ENCODE measurements at regions not wholly inside any gene's neighbourhood (a gene's known extent, or its start where the extent isn't known, plus 50 kb on each side); places are given as distances from the start of the nearest gene placed in this dataset.
"Not testable (repeated sequence)": the region's sequence is repeated elsewhere in the genome, so short reads cannot be mapped to it uniquely, and the experiment has no call there.

DNA sequence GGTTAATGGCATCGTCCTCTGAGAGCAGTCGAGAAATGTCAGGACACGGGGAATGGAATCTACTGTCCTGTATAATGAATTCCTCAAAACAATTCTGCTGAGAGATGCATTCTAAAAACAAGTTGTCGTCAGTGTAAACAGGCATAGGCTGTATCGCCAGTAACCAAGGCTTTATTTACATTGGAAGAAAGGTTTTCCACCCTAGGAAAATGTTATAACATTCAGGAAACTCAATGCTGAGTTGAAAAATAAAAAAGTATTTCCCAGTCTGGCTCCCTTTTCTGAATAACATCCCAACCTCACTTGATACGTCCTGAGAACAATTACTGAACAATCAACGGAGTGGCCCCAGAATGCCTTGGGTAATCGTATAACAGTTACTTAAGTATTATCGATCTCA is 79.6 kb upstream of the UCN3 start:
- intact Hi-C loops (cut with DNase I) = loop anchor here (5.0 kb wide), 1 partner anchor 438 kb away; no protein-coding TSS in a partner anchor
- no peak for TF ChIP-seq POLR2A (IDR thresholded peaks at IDR 0.05)
- no peak for TF ChIP-seq CTCF (IDR thresholded peaks at IDR 0.05)
- H3K27ac ChIP-seq = no peak overlapping the region
- H3K36me3 ChIP-seq (replicated peaks in 1 of 2; ENCODE audit: insufficient read depth in 1 of 2, low read depth in 2 of 2) = no peaks in the 10 kb centered on the region
- no peak for DNase-seq
- H3K9me3 ChIP-seq = no peaks in the 10 kb centered on the region
- H3K4me3 ChIP-seq = no peak overlapping the region
- 49 to 52% methylated on average over 9 of the region's 9 CpGs for WGBS, 2 donors
- H3K27me3 ChIP-seq = no peaks in the 10 kb centered on the region
- ATAC-seq = no peak
- H3K4me1 ChIP-seq = no peaks in the 10 kb centered on the region

DNA sequence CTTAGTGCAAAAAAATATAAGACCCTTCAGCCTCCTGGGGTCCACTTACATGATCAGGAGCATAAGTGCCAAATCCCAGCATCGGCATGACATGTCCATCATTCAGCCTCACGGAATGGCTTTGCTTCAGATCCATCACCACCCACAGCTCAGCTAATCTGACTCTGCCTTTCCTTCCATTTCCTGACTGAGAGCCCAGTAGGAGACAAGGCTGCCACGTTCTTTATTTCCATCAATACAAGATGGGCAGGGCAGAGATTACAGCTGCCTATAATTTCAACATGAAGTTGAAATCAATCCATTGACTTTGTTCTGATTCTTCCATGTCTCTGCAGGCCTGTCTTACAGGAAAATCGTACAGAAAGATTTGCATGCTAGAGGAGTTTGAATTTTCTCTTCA is 76.4 kb upstream of the UCN3 start:
- ATAC-seq = no peak
- H3K4me1 ChIP-seq = no peaks in the 10 kb centered on the region
- no peaks in the 10 kb centered on the region for H3K27me3 ChIP-seq
- H3K9me3 ChIP-seq = no peaks in the 10 kb centered on the region
- no peaks in the 10 kb centered on the region for H3K36me3 ChIP-seq (replicated peaks in 1 of 2; ENCODE audit: insufficient read depth in 1 of 2, low read depth in 2 of 2)
- no peak for DNase-seq
- intact Hi-C loops (cut with DNase I) = loop anchor here (5.0 kb wide), 1 partner anchor 441 kb away; no protein-coding TSS in a partner anchor
- no peak overlapping the region for H3K4me3 ChIP-seq
- no peak for TF ChIP-seq POLR2A (IDR thresholded peaks at IDR 0.05)
- no peak for TF ChIP-seq CTCF (IDR thresholded peaks at IDR 0.05)
- H3K27ac ChIP-seq = no peak overlapping the region
- WGBS, 2 donors = 83 to 86% methylated on average over 4 of the region's 4 CpGs

DNA sequence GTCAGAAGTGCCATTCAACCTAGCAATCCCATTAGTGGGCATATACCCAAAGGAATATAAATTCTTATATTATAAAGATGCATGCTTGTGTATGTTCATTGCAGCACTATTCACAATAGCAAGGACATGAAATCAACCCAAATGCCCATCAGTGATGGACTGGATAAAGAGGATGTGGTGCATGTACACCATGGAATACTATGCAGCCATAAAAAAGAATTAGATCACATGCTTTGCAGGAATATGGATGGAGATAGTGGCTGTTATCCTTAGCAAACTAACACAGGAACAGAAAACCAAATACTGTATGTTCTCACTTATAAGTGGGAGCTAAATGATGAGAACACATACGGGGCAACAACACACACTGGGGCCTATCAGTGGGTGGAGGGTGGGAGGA is 75.5 kb upstream of the UCN3 start:
- not testable (repeated sequence) for H3K36me3 ChIP-seq (replicated peaks in 1 of 2; ENCODE audit: insufficient read depth in 1 of 2, low read depth in 2 of 2); H3K9me3 ChIP-seq; H3K27me3 ChIP-seq; H3K27ac ChIP-seq; DNase-seq; H3K4me3 ChIP-seq; H3K4me1 ChIP-seq; ATAC-seq
- intact Hi-C loops (cut with DNase I) = loop anchor here (5.0 kb wide), 1 partner anchor 442 kb away; no protein-coding TSS in a partner anchor
- WGBS, 2 donors = 84 to 88% methylated on average over 1 of the region's 1 CpG

- intact Hi-C loops (cut with DNase I) = no loop called here
- ATAC-seq = peak; percentile 77
- WGBS, 2 donors = 53 to 71% methylated on average over 13 of the region's 13 CpGs
- TF ChIP-seq CTCF (IDR thresholded peaks at IDR 0.05) (no peak), POLR2A (IDR thresholded peaks at IDR 0.05) (no peak)
- Histone ChIP-seq H3K4me1 (no peaks in the 10 kb centered on the region), H3K36me3 (replicated peaks in 1 of 2; ENCODE audit: insufficient read depth in 1 of 2, low read depth in 2 of 2) (no peaks in the 10 kb centered on the region), H3K4me3 (no peak overlapping the region), H3K9me3 (no peaks in the 10 kb centered on the region), H3K27me3 (no peaks in the 10 kb centered on the region), H3K27ac (peak overlapping the region in 2 of 4 donors; percentile 3 to 49)
- peak in 2 of 4 donors; percentile 27 to 61 for DNase-seq
Measured at GRCh38 chr10:5291501-5292195, 73.1 kb upstream of the UCN3 start.

GRCh38 chr10:5292196-5292735 is 72.5 kb upstream of the UCN3 start:
- H3K4me3 ChIP-seq = no peak overlapping the region
- H3K9me3 ChIP-seq = no peaks in the 10 kb centered on the region
- peak overlapping the region in 2 of 4 donors; percentile 3 to 49 for H3K27ac ChIP-seq
- WGBS, 2 donors = 79 to 87% methylated on average over 7 of the region's 7 CpGs
- no peaks in the 10 kb centered on the region for H3K27me3 ChIP-seq
- no peaks in the 10 kb centered on the region for H3K4me1 ChIP-seq
- intact Hi-C loops (cut with DNase I) = no loop called here
- H3K36me3 ChIP-seq (replicated peaks in 1 of 2; ENCODE audit: insufficient read depth in 1 of 2, low read depth in 2 of 2) = no peaks in the 10 kb centered on the region
- TF ChIP-seq CTCF (IDR thresholded peaks at IDR 0.05) (no peak), POLR2A (IDR thresholded peaks at IDR 0.05) (no peak)
- ATAC-seq (no peak), DNase-seq (no peak)

GRCh38 chr10:5292970-5293369 is 71.8 kb upstream of the UCN3 start:
- 76 to 84% methylated on average over 2 of the region's 2 CpGs for WGBS, 2 donors
- H3K9me3 ChIP-seq = not testable (repeated sequence)

More at GRCh38 chr10:5292970-5293369, 71.8 kb upstream of the UCN3 start:
- H3K36me3 ChIP-seq (replicated peaks in 1 of 2; ENCODE audit: insufficient read depth in 1 of 2, low read depth in 2 of 2); H3K27me3 ChIP-seq; DNase-seq; H3K4me1 ChIP-seq; intact Hi-C loops (cut with DNase I); H3K27ac ChIP-seq; ATAC-seq; H3K4me3 ChIP-seq: not testable (repeated sequence)
